Right cardiac atrium (tissue), 5 donors: ENCODE measurements at regions not wholly inside any gene's neighbourhood (a gene's known extent, or its start where the extent isn't known, plus 50 kb on each side); places are given as distances from the start of the nearest gene placed in this dataset.

Experiments
- ATAC-seq, 2 donors: fragments of 200-7000 bp; cut with Tn5 transposase; one replicate each; pipeline versions ENCODE4 v1.8.0 to v1.9.1; 2020; ENCODE audit warnings: moderate library complexity in 2 of 2, mild to moderate bottlenecking in 1 of 2
- DNase-seq, 3 donors: peaks; one replicate each; pipeline ENCODE4 v3.0.0-alpha.2; 2020
- H3K27ac ChIP-seq: one replicate; pipeline ENCODE4 v1.5.1; 2013; ENCODE audit warnings: mild to moderate bottlenecking, low read length, control low read depth, moderate library complexity
- H3K27me3 ChIP-seq: one replicate; pipeline ENCODE4 v1.6.1; 2013; ENCODE audit not compliant: control insufficient read depth, insufficient read depth
- H3K4me1 ChIP-seq: one replicate; pipeline ENCODE4 v1.6.1; 2013; ENCODE audit warnings: low read length; ENCODE audit not compliant: control insufficient read depth, insufficient read depth
- H3K4me3 ChIP-seq: one replicate; pipeline ENCODE4 v1.5.1; 2013; ENCODE audit warnings: low read length, control low read depth
- H3K9me3 ChIP-seq: one replicate; pipeline ENCODE4 v1.6.1; 2013; ENCODE audit warnings: low read length; ENCODE audit not compliant: control insufficient read depth
- WGBS: extraction: QIAGEN DNeasy Blood & Tissue Kit; methylation state at CpG from one replicate; pipeline ENCODE4 v1.1.7; 2013; 5-methylcytosine and 5-hydroxymethylcytosine counted together
- intact Hi-C, 4 donors: fragments of 100-400 bp; cut with DNase I; formaldehyde crosslinking; loops; one replicate each; pipeline versions ENCODE4 v1.11.0 to v1.14.0; 2022 to 2023
- donor health status: healthy with polysubstance abuse.
- donor health status: DM: no; HTN: yes; CAD: no.
- donor health status: DM: no; HTN: no; CAD: no.
- donor health status: DM: no; HTN: yes; CAD: no; lungs with severe emphysema.
- donor health status: DM: yes; HTN: yes; CAD: no.

- ATAC-seq (no peak), DNase-seq (no peak)
- no peak overlapping the region for H3K27ac ChIP-seq
- 85% methylated on average over 8 of the region's 8 CpGs for WGBS
- no peak overlapping the region for H3K4me3 ChIP-seq
- H3K4me1 ChIP-seq, result no peaks in the 10 kb centered on the region
- intact Hi-C loops, result no loop called here
- no peaks in the 10 kb centered on the region for H3K9me3 ChIP-seq
- H3K27me3 ChIP-seq, result no peaks in the 10 kb centered on the region
Measured at GRCh38 chr5:68648944-68649857, 433.6 kb downstream of the PIK3R1 start.

GRCh38 chr5:68652534-68652965, 437.0 kb downstream of the PIK3R1 start:
- DNase-seq (no peak), ATAC-seq (peak; percentile 46 to 56)
- 85% methylated on average over 3 of the region's 3 CpGs for WGBS
- Histone ChIP-seq H3K4me3 (no peak overlapping the region), H3K9me3 (no peaks in the 10 kb centered on the region), H3K27me3 (no peaks in the 10 kb centered on the region), H3K27ac (no peak overlapping the region), H3K4me1 (no peaks in the 10 kb centered on the region)
- intact Hi-C loops, result no loop called here

GRCh38 chr5:68653471-68653870, 437.9 kb downstream of the PIK3R1 start:
- Histone ChIP-seq H3K27ac (no peak overlapping the region), H3K9me3 (no peaks in the 10 kb centered on the region), H3K4me1 (no peaks in the 10 kb centered on the region), H3K4me3 (no peak overlapping the region), H3K27me3 (no peaks in the 10 kb centered on the region)
- DNase-seq (no peak), ATAC-seq (no peak)
- intact Hi-C loops, result no loop called here

- no peak overlapping the region for H3K27ac ChIP-seq
- no peaks in the 10 kb centered on the region for H3K4me1 ChIP-seq
- intact Hi-C loops, result no loop called here
- no peak for DNase-seq
- no peak for ATAC-seq
- H3K27me3 ChIP-seq, result no peaks in the 10 kb centered on the region
- 48% methylated on average over 5 of the region's 5 CpGs for WGBS
- no peaks in the 10 kb centered on the region for H3K9me3 ChIP-seq
- no peak overlapping the region for H3K4me3 ChIP-seq
Measured at GRCh38 chr5:68657055-68657961, 436.5 kb upstream of the SLC30A5 start.

GRCh38 chr5:68658810-68659372, 434.9 kb upstream of the SLC30A5 start:
- no peak overlapping the region for H3K4me3 ChIP-seq
- no peaks in the 10 kb centered on the region for H3K27me3 ChIP-seq
- WGBS, result 97% methylated on average over 4 of the region's 4 CpGs
- no peaks in the 10 kb centered on the region for H3K9me3 ChIP-seq
- intact Hi-C loops, result no loop called here
- no peak for DNase-seq
- no peak for ATAC-seq
- no peaks in the 10 kb centered on the region for H3K4me1 ChIP-seq
- no peak overlapping the region for H3K27ac ChIP-seq

GRCh38 chr5:68659881-68660280, 433.9 kb upstream of the SLC30A5 start:
- no peak overlapping the region for H3K4me3 ChIP-seq
- DNase-seq, result no peak
- no peak overlapping the region for H3K27ac ChIP-seq
- H3K27me3 ChIP-seq, result no peaks in the 10 kb centered on the region
- ATAC-seq, result no peak
- intact Hi-C loops, result no loop called here
- H3K9me3 ChIP-seq, result no peaks in the 10 kb centered on the region
- H3K4me1 ChIP-seq, result no peaks in the 10 kb centered on the region
- 67% methylated on average over 3 of the region's 3 CpGs for WGBS

GRCh38 chr5:68661237-68661636, 432.6 kb upstream of the SLC30A5 start:
- DNase-seq (peak in 1 of 3 donors; percentile 52), ATAC-seq (peak in 1 of 2 donors; percentile 41)
- no peak overlapping the region for H3K27ac ChIP-seq
- H3K4me3 ChIP-seq, result no peak overlapping the region
- H3K27me3 ChIP-seq, result no peaks in the 10 kb centered on the region
- WGBS, result 78% methylated on average over 2 of the region's 2 CpGs
- H3K9me3 ChIP-seq, result no peaks in the 10 kb centered on the region
- intact Hi-C loops, result no loop called here
- H3K4me1 ChIP-seq, result no peaks in the 10 kb centered on the region

GRCh38 chr5:68662804-68663307, 431.0 kb upstream of the SLC30A5 start:
- no peak overlapping the region for H3K27ac ChIP-seq
- no peak for DNase-seq
- ATAC-seq, result no peak
- no peaks in the 10 kb centered on the region for H3K27me3 ChIP-seq
- no peak overlapping the region for H3K4me3 ChIP-seq
- H3K9me3 ChIP-seq, result no peaks in the 10 kb centered on the region
- intact Hi-C loops, result no loop called here
- H3K4me1 ChIP-seq, result no peaks in the 10 kb centered on the region

- no peaks in the 10 kb centered on the region for H3K4me1 ChIP-seq
- no peak overlapping the region for H3K4me3 ChIP-seq
- no peak for DNase-seq
- WGBS, result 51% methylated on average over 8 of the region's 8 CpGs
- H3K27ac ChIP-seq, result no peak overlapping the region
- ATAC-seq, result no peak
- intact Hi-C loops, result no loop called here
- no peaks in the 10 kb centered on the region for H3K9me3 ChIP-seq
- H3K27me3 ChIP-seq, result no peaks in the 10 kb centered on the region
Measured at GRCh38 chr5:68669864-68670575, 423.8 kb upstream of the SLC30A5 start.

GRCh38 chr5:68673106-68673822, 420.6 kb upstream of the SLC30A5 start:
- ATAC-seq, result no peak
- H3K27me3 ChIP-seq, result no peaks in the 10 kb centered on the region
- H3K4me3 ChIP-seq, result no peak overlapping the region
- no peaks in the 10 kb centered on the region for H3K4me1 ChIP-seq
- intact Hi-C loops, result no loop called here
- H3K9me3 ChIP-seq, result no peaks in the 10 kb centered on the region
- WGBS, result 66% methylated on average over 8 of the region's 8 CpGs
- H3K27ac ChIP-seq, result no peak overlapping the region
- no peak for DNase-seq
